NCI-H1105 (cell line): ENCODE measurements at regions not wholly inside any gene's neighbourhood (a gene's known extent, or its start where the extent isn't known, plus 50 kb on each side); places are given as distances from the start of the nearest gene placed in this dataset.

Source experiments
- DNase-seq: peaks from one replicate; lab custom pipeline; 2025; lab: John Stamatoyannopoulos, UW

GRCh38 chr2:10201201-10201600 is 78.7 kb downstream of the RRM2 start:
- no peak for DNase-seq

GRCh38 chr2:10202131-10202665 is 79.7 kb downstream of the RRM2 start:
- no peak for DNase-seq

- peak; percentile 71 for DNase-seq
Observed at GRCh38 chr2:10204326-10205161, 82.0 kb downstream of the RRM2 start.

- no peak for DNase-seq
Observed at GRCh38 chr2:10205162-10205475, 82.6 kb downstream of the RRM2 start.

- DNase-seq = peak; percentile 67
Observed at GRCh38 chr2:10208736-10209135, 86.2 kb downstream of the RRM2 start.

GRCh38 chr2:10209406-10209935 is 86.9 kb downstream of the RRM2 start:
- DNase-seq = no peak

GRCh38 chr2:10210336-10210735 is 87.8 kb downstream of the RRM2 start:
- DNase-seq = no peak

GRCh38 chr2:10211844-10212422 is 89.4 kb downstream of the RRM2 start:
- no peak for DNase-seq

GRCh38 chr2:10212827-10213226 is 89.9 kb upstream of the HPCAL1 start:
- DNase-seq = no peak

- DNase-seq = no peak
Observed at GRCh38 chr2:10214179-10214578, 88.5 kb upstream of the HPCAL1 start.

- no peak for DNase-seq
Observed at GRCh38 chr2:10215393-10215935, 87.2 kb upstream of the HPCAL1 start.

GRCh38 chr2:10216677-10217488 is 85.8 kb upstream of the HPCAL1 start:
- no peak for DNase-seq

- DNase-seq = no peak
Observed at GRCh38 chr2:10217489-10218435, 84.9 kb upstream of the HPCAL1 start.

- DNase-seq = no peak
Observed at GRCh38 chr2:10220045-10220901, 82.4 kb upstream of the HPCAL1 start.

GRCh38 chr2:10220902-10221391 is 81.8 kb upstream of the HPCAL1 start:
- no peak for DNase-seq

GRCh38 chr2:10221443-10221842 is 81.3 kb upstream of the HPCAL1 start:
- DNase-seq = no peak

- no peak for DNase-seq
Observed at GRCh38 chr2:10221976-10222870, 80.5 kb upstream of the HPCAL1 start.

- no peak for DNase-seq
Observed at GRCh38 chr2:10223471-10223870, 79.2 kb upstream of the HPCAL1 start.
